ENCODE measurements at regions not wholly inside any gene's neighbourhood (a gene's known extent, or its start where the extent isn't known, plus 50 kb on each side); places are given as distances from the start of the nearest gene placed in this dataset.

GRCh38 chr11:122226810-122227379 lies 110.9 kb upstream of the BLID start:
- Histone ChIP-seq H3K18ac (ENCODE audit: low read depth, low read length) (peak overlapping the region; percentile 59), H4K8ac (ENCODE audit: low read depth in 2 of 2, low read length in 2 of 2) (peak overlapping the region in 1 of 2 experiments; percentile 8; a peak in 1 of 4 replicates), H2BK5ac (ENCODE audit: low read depth, low read length, poor library complexity, severe bottlenecking) (no peak overlapping the region), H4K5ac (ENCODE audit: low read depth, low read length) (peak overlapping the region; percentile 20; the same call in 1 of the 2 replicates), H3K9me1 (ENCODE audit: insufficient read depth, low read length) (peaks cover 10% of the 10 kb centered on the region; the same call in 1 of the 2 replicates), H4K20me1 (ENCODE audit: insufficient read depth, low read length) (no peaks in the 10 kb centered on the region), H3K9me3 (ENCODE audit: control insufficient read depth, insufficient read depth, low read length) (no peaks in the 10 kb centered on the region), H3K4ac (ENCODE audit: low read depth, low read length) (peak overlapping the region; percentile 48; the same call in 1 of the 2 replicates), H3K79me1 (ENCODE audit: low read depth in 1 of 2, low read length in 2 of 2) (peaks cover 0 to 4% of the 10 kb centered on the region in 2 experiments; a peak in 1 of 4 replicates), H3K9ac (ENCODE audit: low read depth, low read length) (no peak overlapping the region), H3K4me3 (ENCODE audit: insufficient read depth, low read depth, low read length) (no peak overlapping the region), H4K91ac (ENCODE audit: insufficient read depth, low read depth, low read length) (no peak overlapping the region), H2BK120ac (ENCODE audit: low read depth, low read length) (0 out of 2 replicates have a peak overlapping the region, but pooled peaks have one; percentile 57), H2BK20ac (ENCODE audit: low read depth, low read length) (peak overlapping the region; percentile 50; the same call in 1 of the 2 replicates), H3K4me2 (ENCODE audit: low read depth, low read length) (no peak overlapping the region), H2AK9ac (replicated peaks; ENCODE audit: low read depth, low read length, poor library complexity) (no peak overlapping the region), H3K27me3 (ENCODE audit: control insufficient read depth, insufficient read depth, low read length) (no peaks in the 10 kb centered on the region), H3K27ac (ENCODE audit: insufficient read depth, low read length) (no peak overlapping the region), H3K23ac (ENCODE audit: low read depth, low read length) (no peak overlapping the region), H3K4me1 (ENCODE audit: control insufficient read depth, insufficient read depth, low read length) (peaks cover 16% of the 10 kb centered on the region), H2AFZ (replicated peaks; ENCODE audit: low read length, poor library complexity) (no peak overlapping the region), H3K14ac (replicated peaks; ENCODE audit: low read depth, low read length) (no peak overlapping the region), H3K56ac (ENCODE audit: extremely low read depth, insufficient read depth, low read length) (no peak overlapping the region), H3K36me3 (ENCODE audit: control insufficient read depth, insufficient read depth, low read length) (peaks cover 20% of the 10 kb centered on the region), H2AK5ac (ENCODE audit: low read depth, low read length) (peak overlapping the region; percentile 53; the same call in 1 of the 2 replicates), H2BK15ac (ENCODE audit: low read depth, low read length) (peak overlapping the region; percentile 15; the same call in 1 of the 3 replicates)
- BruUV-seq (replicated peaks), result no TSS peak
- no CpG with 5 or more reads among the region's 4 CpGs for WGBS, 2 experiments (ENCODE audit: extremely low coverage in 2 of 2, insufficient read length in 1 of 2)
- dilution Hi-C loops (cut with HindIII; ENCODE audit: low sequenced_read_pairs, unreplicated experiment), result no loop called here
- TF ChIP-seq POLR2A (IDR thresholded peaks at IDR 0.05; ENCODE audit: low read depth, low read length) (no peak), CEBPB (IDR thresholded peaks at IDR 0.05; ENCODE audit: low read depth, low read length) (no peak), FOS (IDR thresholded peaks at IDR 0.05; ENCODE audit: low read depth, low read length) (no peak), RAD21 (IDR thresholded peaks at IDR 0.05; ENCODE audit: low read length) (no peak), RFX5 (IDR thresholded peaks at IDR 0.05; ENCODE audit: low read depth, low read length) (no peak), SMC3 (IDR thresholded peaks at IDR 0.05; ENCODE audit: low read depth, low read length) (no peak)
- ChIA-PET POLR2A (ENCODE audit: unreplicated experiment) (no interaction called here), CTCF (interaction anchor here (0.7 to 1.4 kb wide), 4 partner anchors 11 to 935 kb away, joined by 3 to 7 read pairs (median 3); no protein-coding TSS in a partner anchor)
- in situ Hi-C loops (cut with MboI; ENCODE audit: low sequenced_read_pairs), result no loop called here
- intact Hi-C loops (cut with micrococcal nuclease), result no loop called here
- ATAC-seq (ENCODE audit: low read depth), result no peak; the same call in 1 of the 2 replicates
- DNase-seq, result no peak
